ENCODE measurements at regions not wholly inside any gene's neighbourhood (a gene's known extent, or its start where the extent isn't known, plus 50 kb on each side); places are given as distances from the start of the nearest gene placed in this dataset.

DNA sequence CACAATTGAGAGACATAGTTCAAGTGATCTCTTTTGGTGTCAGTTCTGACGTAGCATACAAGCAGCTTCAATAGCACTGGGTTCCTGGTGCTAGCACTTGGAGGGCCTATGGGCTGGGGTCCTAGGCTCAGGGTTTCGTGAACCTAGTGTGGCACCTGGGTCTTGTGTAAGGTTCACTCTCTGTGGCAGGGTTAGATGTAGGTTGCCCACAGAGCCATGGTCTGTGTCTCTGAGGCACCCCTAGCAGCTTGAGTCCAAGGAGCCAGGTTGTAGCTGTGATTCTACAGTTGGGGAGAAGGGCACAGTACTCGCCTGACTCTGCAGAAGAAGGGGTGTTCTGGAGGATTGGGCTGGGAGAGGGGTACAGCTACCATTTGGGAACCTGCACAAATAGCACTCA is 282.6 kb upstream of the LRRC3B start:
- Mint-ChIP-seq H3K27ac (no peak overlapping the region), H3K27me3 (no peaks in the 10 kb centered on the region), H3K4me3 (no peak overlapping the region), H3K4me1 (ENCODE audit: low read depth) (no peaks in the 10 kb centered on the region), H3K36me3 (ENCODE audit: low read depth) (no peaks in the 10 kb centered on the region), H3K9me3 (peaks cover 2% of the 10 kb centered on the region)
- ATAC-seq (no peak), DNase-seq (no peak)
- POLR2A ChIA-PET: no interaction called here
- intact Hi-C loops (cut with micrococcal nuclease): no loop called here
- TF ChIP-seq, protein P1, sequence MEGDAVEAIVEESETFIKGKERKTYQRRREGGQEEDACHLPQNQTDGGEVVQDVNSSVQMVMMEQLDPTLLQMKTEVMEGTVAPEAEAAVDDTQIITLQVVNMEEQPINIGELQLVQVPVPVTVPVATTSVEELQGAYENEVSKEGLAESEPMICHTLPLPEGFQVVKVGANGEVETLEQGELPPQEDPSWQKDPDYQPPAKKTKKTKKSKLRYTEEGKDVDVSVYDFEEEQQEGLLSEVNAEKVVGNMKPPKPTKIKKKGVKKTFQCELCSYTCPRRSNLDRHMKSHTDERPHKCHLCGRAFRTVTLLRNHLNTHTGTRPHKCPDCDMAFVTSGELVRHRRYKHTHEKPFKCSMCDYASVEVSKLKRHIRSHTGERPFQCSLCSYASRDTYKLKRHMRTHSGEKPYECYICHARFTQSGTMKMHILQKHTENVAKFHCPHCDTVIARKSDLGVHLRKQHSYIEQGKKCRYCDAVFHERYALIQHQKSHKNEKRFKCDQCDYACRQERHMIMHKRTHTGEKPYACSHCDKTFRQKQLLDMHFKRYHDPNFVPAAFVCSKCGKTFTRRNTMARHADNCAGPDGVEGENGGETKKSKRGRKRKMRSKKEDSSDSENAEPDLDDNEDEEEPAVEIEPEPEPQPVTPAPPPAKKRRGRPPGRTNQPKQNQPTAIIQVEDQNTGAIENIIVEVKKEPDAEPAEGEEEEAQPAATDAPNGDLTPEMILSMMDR (IDR thresholded peaks at IDR 0.05): no peak
- CTCF ChIA-PET: no interaction called here

DNA sequence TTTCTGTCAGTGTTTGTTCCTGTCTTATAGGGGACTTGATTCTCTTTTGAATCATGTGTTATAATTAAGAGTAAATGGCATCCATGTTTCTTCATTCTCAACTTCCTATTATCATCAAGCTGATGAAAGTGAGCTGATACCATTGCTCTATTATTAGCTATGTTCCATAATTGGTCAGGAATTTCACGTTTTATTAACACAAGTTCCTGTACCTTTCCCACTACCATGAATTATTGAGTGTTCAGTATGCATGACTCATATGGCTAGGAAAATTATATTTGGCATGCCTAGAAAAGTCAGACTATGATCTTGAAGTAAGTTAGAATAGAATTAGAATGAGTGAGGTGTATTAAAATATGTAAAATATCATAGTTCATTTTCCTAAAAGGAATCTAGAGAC is 278.9 kb upstream of the LRRC3B start:
- DNase-seq (no peak), ATAC-seq (no peak)
- TF ChIP-seq, protein P1 (IDR thresholded peaks at IDR 0.05): no peak
- ChIA-PET POLR2A (no interaction called here), CTCF (no interaction called here)
- Mint-ChIP-seq H3K4me3 (no peak overlapping the region), H3K9me3 (peaks cover 11% of the 10 kb centered on the region), H3K36me3 (ENCODE audit: low read depth) (no peaks in the 10 kb centered on the region), H3K27me3 (no peaks in the 10 kb centered on the region), H3K27ac (no peak overlapping the region), H3K4me1 (ENCODE audit: low read depth) (no peaks in the 10 kb centered on the region)
- intact Hi-C loops (cut with micrococcal nuclease): no loop called here

DNA sequence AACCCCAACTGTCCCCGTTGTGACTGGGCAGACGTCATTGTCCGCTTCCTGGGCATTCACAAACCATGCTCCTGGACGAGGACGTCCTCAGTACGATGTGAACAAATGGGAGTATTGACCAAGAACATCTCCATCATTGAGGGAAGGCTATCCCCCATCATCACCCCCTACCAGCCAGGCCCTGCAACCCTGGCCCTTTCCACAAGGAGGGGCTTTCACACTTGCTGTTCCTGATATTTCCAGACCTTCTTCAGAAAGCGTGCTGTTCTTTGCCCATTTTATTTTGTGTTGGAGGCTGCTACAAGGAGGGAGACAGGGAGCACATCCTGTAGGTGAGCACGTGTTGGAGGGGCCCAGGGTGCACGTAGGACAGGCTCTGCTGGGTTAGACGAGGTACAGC is 277.0 kb upstream of the LRRC3B start:
- intact Hi-C loops (cut with micrococcal nuclease): no loop called here
- DNase-seq (no peak), ATAC-seq (no peak)
- Mint-ChIP-seq H3K27me3 (no peaks in the 10 kb centered on the region), H3K4me3 (no peak overlapping the region), H3K27ac (no peak overlapping the region), H3K9me3 (peaks cover 11% of the 10 kb centered on the region), H3K36me3 (ENCODE audit: low read depth) (no peaks in the 10 kb centered on the region), H3K4me1 (ENCODE audit: low read depth) (no peaks in the 10 kb centered on the region)
- CTCF ChIA-PET: no interaction called here
- POLR2A ChIA-PET: no interaction called here
- TF ChIP-seq, protein P1 (IDR thresholded peaks at IDR 0.05): no peak

DNA sequence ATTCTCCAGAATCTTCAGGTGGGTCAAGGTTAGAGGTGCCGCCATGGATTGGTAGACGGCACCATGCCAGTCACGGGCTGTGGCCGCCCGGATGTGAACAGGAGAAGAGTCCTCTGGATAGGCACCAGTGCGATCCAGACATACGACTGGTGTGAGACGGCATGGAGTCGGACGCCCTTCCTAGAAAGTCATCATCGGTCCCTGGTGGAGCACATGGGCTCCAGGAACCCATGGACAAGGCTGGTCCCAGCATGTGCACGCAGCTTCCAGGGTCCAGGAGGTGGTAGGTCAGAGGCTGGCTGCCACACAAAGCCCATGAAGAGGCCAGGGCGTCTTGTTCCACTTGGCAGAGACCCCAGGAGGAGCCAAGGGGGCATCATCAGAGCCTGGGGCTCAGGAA is 276.1 kb upstream of the LRRC3B start:
- Mint-ChIP-seq H3K27me3 (no peaks in the 10 kb centered on the region), H3K27ac (no peak overlapping the region), H3K9me3 (peaks cover 17% of the 10 kb centered on the region), H3K4me3 (no peak overlapping the region), H3K36me3 (ENCODE audit: low read depth) (no peaks in the 10 kb centered on the region), H3K4me1 (ENCODE audit: low read depth) (no peaks in the 10 kb centered on the region)
- DNase-seq: no peak
- TF ChIP-seq, protein P1 (IDR thresholded peaks at IDR 0.05): no peak
- ChIA-PET CTCF (no interaction called here), POLR2A (no interaction called here)
- ATAC-seq: no peak
- intact Hi-C loops (cut with micrococcal nuclease): no loop called here

DNA sequence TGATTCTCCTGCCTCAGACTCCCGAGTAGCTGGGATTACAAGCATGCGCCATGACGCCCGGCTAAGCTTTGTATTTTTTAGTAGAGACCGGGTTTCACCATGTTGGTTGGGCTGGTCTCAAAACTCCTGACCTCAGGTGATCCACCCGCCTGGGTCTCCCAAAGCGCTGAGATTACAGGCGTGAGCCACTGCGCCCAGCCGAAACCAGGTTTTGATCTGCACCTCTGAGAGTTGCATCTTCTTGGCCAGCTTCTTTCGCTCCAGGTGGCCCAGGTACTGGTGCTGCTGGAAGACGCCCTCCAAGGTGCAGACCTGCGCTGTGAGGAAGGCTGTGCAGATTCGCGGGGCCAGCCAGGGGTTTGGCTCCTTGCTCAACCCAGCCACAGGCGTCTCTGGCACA is 275.4 kb upstream of the LRRC3B start:
- TF ChIP-seq, protein P1 (IDR thresholded peaks at IDR 0.05): no peak
- H3K4me3 Mint-ChIP-seq: no peak overlapping the region
- intact Hi-C loops (cut with micrococcal nuclease): no loop called here
- H3K9me3 Mint-ChIP-seq: peaks cover 18% of the 10 kb centered on the region
- CTCF ChIA-PET: no interaction called here
- H3K4me1 Mint-ChIP-seq (ENCODE audit: low read depth): no peaks in the 10 kb centered on the region
- DNase-seq (no peak), ATAC-seq (no peak)
- POLR2A ChIA-PET: no interaction called here
- H3K27me3 Mint-ChIP-seq: no peaks in the 10 kb centered on the region
- H3K27ac Mint-ChIP-seq: no peak overlapping the region
- H3K36me3 Mint-ChIP-seq (ENCODE audit: low read depth): no peaks in the 10 kb centered on the region

Measured in activated CD8-positive, alpha-beta T cell treated with anti-CD3 and anti-CD28 coated beads for 36 hours (primary cell).